H9 (cell line): ENCODE measurements at regions not wholly inside any gene's neighbourhood (a gene's known extent, or its start where the extent isn't known, plus 50 kb on each side); places are given as distances from the start of the nearest gene placed in this dataset.

Experiments used
- DNase-seq: peaks from one replicate; pipeline ENCODE4 v3.0.0-alpha.2; 2017
- H2AFZ ChIP-seq: one replicate; pipeline ENCODE4 v1.6.1; 2013; ENCODE audit warnings: mild to moderate bottlenecking, low read length, control low read depth, moderate library complexity
- H2AK5ac ChIP-seq: 2 replicates; pipeline ENCODE4 v1.6.1; 2013; ENCODE audit warnings: low read length, control low read depth, mixed read lengths; ENCODE audit not compliant: insufficient read length
- H2BK120ac ChIP-seq: one replicate; pipeline ENCODE4 v1.6.1; 2013; ENCODE audit warnings: low read depth, mild to moderate bottlenecking, low read length, control low read depth, inconsistent platforms; ENCODE audit not compliant: poor library complexity, severe bottlenecking
- H2BK12ac ChIP-seq: 2 replicates; pipeline ENCODE4 v1.6.1; 2013; ENCODE audit warnings: low read length, control low read depth, mixed read lengths, low read depth; ENCODE audit not compliant: insufficient read length
- H2BK15ac ChIP-seq: 2 replicates; pipeline ENCODE4 v1.6.1; 2013; ENCODE audit warnings: low read depth, low read length, control low read depth
- H2BK20ac ChIP-seq: one replicate; pipeline ENCODE4 v1.6.1; 2013; ENCODE audit warnings: low read depth, mild to moderate bottlenecking, low read length, control low read depth, inconsistent platforms; ENCODE audit not compliant: poor library complexity, severe bottlenecking
- H2BK5ac ChIP-seq: 2 replicates; pipeline ENCODE4 v1.6.1; 2013; ENCODE audit warnings: low read length, control low read depth, mixed read lengths; ENCODE audit not compliant: insufficient read length
- H3K14ac ChIP-seq: 2 replicates; pipeline ENCODE4 v1.6.1; 2013; ENCODE audit warnings: low read length, control low read depth; ENCODE audit not compliant: insufficient read depth
- H3K18ac ChIP-seq: 2 replicates; pipeline ENCODE4 v1.6.1; 2013; ENCODE audit warnings: low read depth, mild to moderate bottlenecking, mixed read lengths, low read length, control low read depth; ENCODE audit not compliant: insufficient read length
- H3K23ac ChIP-seq: 2 replicates; pipeline ENCODE4 v1.6.1; 2013; ENCODE audit warnings: low read length, control low read depth, mixed read lengths, low read depth; ENCODE audit not compliant: insufficient read length
- H3K23me2 ChIP-seq: 2 replicates; pipeline ENCODE4 v1.6.1; 2013; ENCODE audit warnings: low read depth, mild to moderate bottlenecking, mixed read lengths, low read length, control low read depth; ENCODE audit not compliant: insufficient read length, poor library complexity, severe bottlenecking
- H3K27ac ChIP-seq: 2 replicates; pipeline ENCODE4 v1.5.1; 2013; ENCODE audit warnings: low read length, control low read depth, mixed read lengths, low read depth; ENCODE audit not compliant: insufficient read length
- H3K27me3 ChIP-seq: 2 replicates; pipeline ENCODE4 v1.6.1; 2013; ENCODE audit warnings: low read length, control low read depth, inconsistent platforms; ENCODE audit not compliant: insufficient read depth
- H3K4ac ChIP-seq: 2 replicates; pipeline ENCODE4 v1.6.1; 2013; ENCODE audit warnings: low read depth, mild to moderate bottlenecking, control low read depth, inconsistent platforms, low read length, moderate library complexity
- H3K4me1 ChIP-seq: 2 replicates; pipeline ENCODE4 v1.6.1; 2013; ENCODE audit warnings: low read length, control low read depth, inconsistent platforms; ENCODE audit not compliant: insufficient read depth
- H3K4me2 ChIP-seq: 2 replicates; pipeline ENCODE4 v1.6.1; 2013; ENCODE audit warnings: low read length, control low read depth, mixed read lengths; ENCODE audit not compliant: insufficient read length, insufficient read depth
- H3K56ac ChIP-seq: 2 replicates; pipeline ENCODE4 v1.6.1; 2013; ENCODE audit warnings: low read depth, mild to moderate bottlenecking, mixed read lengths, low read length, control low read depth; ENCODE audit not compliant: insufficient read length
- H3K79me1 ChIP-seq: 2 replicates; pipeline ENCODE4 v1.6.1; 2013; ENCODE audit warnings: low read depth, mild to moderate bottlenecking, moderate library complexity, low read length, control low read depth, inconsistent platforms; ENCODE audit not compliant: insufficient read depth, poor library complexity, severe bottlenecking
- H3K79me2 ChIP-seq: 2 replicates; pipeline ENCODE4 v1.6.1; 2013; ENCODE audit warnings: low read length, control low read depth, inconsistent platforms; ENCODE audit not compliant: insufficient read depth
- H3K9ac ChIP-seq: 2 replicates; pipeline ENCODE4 v1.6.1; 2013; ENCODE audit warnings: low read length, control low read depth, mixed read lengths; ENCODE audit not compliant: insufficient read length; ENCODE audit errors: extremely low read depth
- H3K9me3 ChIP-seq: one replicate; pipeline ENCODE4 v1.6.1; 2013; ENCODE audit warnings: low read depth, low read length, inconsistent platforms; ENCODE audit not compliant: control insufficient read depth
- H3T11ph ChIP-seq: one replicate; pipeline ENCODE4 v1.6.1; 2013; ENCODE audit warnings: mild to moderate bottlenecking, low read length, control low read depth, inconsistent platforms
- H4K20me1 ChIP-seq: one replicate; pipeline ENCODE4 v1.6.1; 2013; ENCODE audit not compliant: control insufficient read depth, insufficient read length, insufficient read depth
- H4K5ac ChIP-seq: 2 replicates; pipeline ENCODE4 v1.6.1; 2013; ENCODE audit warnings: low read depth, mild to moderate bottlenecking, mixed read lengths, low read length, control low read depth; ENCODE audit not compliant: insufficient read length
- H4K8ac ChIP-seq: replicated peaks from 2 replicates; pipeline ENCODE4 v1.6.1; 2013; ENCODE audit warnings: low read length, control low read depth, mixed read lengths, low read depth; ENCODE audit not compliant: insufficient read length
- H4K91ac ChIP-seq: 2 replicates; pipeline ENCODE4 v1.6.1; 2013; ENCODE audit warnings: low read depth, mild to moderate bottlenecking, moderate library complexity, mixed read lengths, low read length, control low read depth; ENCODE audit not compliant: insufficient read length
- H3K27ac Mint-ChIP-seq, 3 experiments: 2 replicates in 2 of 3; 3 replicates in 1 of 3; pipeline ENCODE4 v1.8.0; 2020 to 2021; ENCODE audit warnings: mixed read lengths in 3 of 3, mild to moderate bottlenecking in 1 of 3, moderate library complexity in 1 of 3
- H3K27me3 Mint-ChIP-seq: 2 replicates; pipeline ENCODE4 v1.8.0; 2021; ENCODE audit warnings: low read depth, mild to moderate bottlenecking, moderate library complexity, mixed read lengths
- H3K36me3 Mint-ChIP-seq, 3 experiments: 2 replicates in 2 of 3; 3 replicates in 1 of 3; pipeline ENCODE4 v1.8.0; 2020 to 2021; ENCODE audit warnings: low read depth in 3 of 3, mixed read lengths in 3 of 3; ENCODE audit not compliant: insufficient read depth in 1 of 3
- H3K4me1 Mint-ChIP-seq, 2 experiments: 2 replicates each; pipeline ENCODE4 v1.8.0; 2020; ENCODE audit warnings: mixed read lengths in 2 of 2
- H3K4me3 Mint-ChIP-seq, 2 experiments: 2 replicates in 1 of 2; 3 replicates in 1 of 2; pipeline ENCODE4 v1.8.0; 2020 to 2021; ENCODE audit warnings: mild to moderate bottlenecking in 2 of 2, mixed read lengths in 2 of 2, moderate library complexity in 1 of 2
- H3K9me3 Mint-ChIP-seq, 2 experiments: 2 replicates in 1 of 2; 3 replicates in 1 of 2; pipeline ENCODE4 v1.8.0; 2020; ENCODE audit warnings: mild to moderate bottlenecking in 2 of 2, mixed read lengths in 2 of 2, moderate library complexity in 1 of 2
- CTCF ChIP-seq: fragments of 200-600 bp; sonication (generic); conservative IDR thresholded peaks from 3 replicates; pipeline ENCODE4 v1.8.0; 2021; ENCODE audit warnings: antibody characterized with exemption, mild to moderate bottlenecking
- WGBS: extraction: QIAGEN DNeasy Blood & Tissue Kit; methylation state at CpG from one replicate; pipeline ENCODE4 v1.1.7; 2013; ENCODE audit warnings: missing lambda C conversion rate, low lambda C conversion rate, mixed read lengths; ENCODE audit not compliant: insufficient read length; ENCODE audit errors: extremely low coverage; 5-methylcytosine and 5-hydroxymethylcytosine counted together

- Histone ChIP-seq H3K23ac (no peak overlapping the region), H4K8ac (no peak overlapping the region), H3K4me2 (no peak overlapping the region), H3K14ac (no peak overlapping the region), H3K18ac (no peak overlapping the region), H2BK15ac (no peak overlapping the region), H2AK5ac (no peak overlapping the region), H3K4me1 (no peaks in the 10 kb centered on the region; the same call in 1 of the 2 replicates), H4K91ac (no peak overlapping the region), H2BK120ac (no peak overlapping the region), H2AFZ (no peak overlapping the region), H3K4ac (no peak overlapping the region), H2BK20ac (no peak overlapping the region), H2BK5ac (no peak overlapping the region), H3K23me2 (no peaks in the 10 kb centered on the region), H3K9me3 (no peaks in the 10 kb centered on the region), H4K20me1 (no peaks in the 10 kb centered on the region), H3T11ph (no peak overlapping the region), H4K5ac (no peak overlapping the region), H2BK12ac (no peak overlapping the region), H3K79me1 (no peaks in the 10 kb centered on the region), H3K79me2 (no peaks in the 10 kb centered on the region), H3K27me3 (no peaks in the 10 kb centered on the region), H3K56ac (no peak overlapping the region), H3K27ac (no peak overlapping the region), H3K9ac (no peak overlapping the region)
- Mint-ChIP-seq H3K4me3 (no peak overlapping the region), H3K9me3 (no peaks in the 10 kb centered on the region), H3K36me3 (no peaks in the 10 kb centered on the region), H3K27me3 (no peaks in the 10 kb centered on the region), H3K27ac (no peak overlapping the region), H3K4me1 (peaks cover 0 to 3% of the 10 kb centered on the region in 2 experiments; a peak in 3 of 4 replicates)
- WGBS: no CpG with 5 or more reads among the region's 1 CpG
- TF ChIP-seq CTCF: no peak
- DNase-seq: no peak
Observed at GRCh38 chr5:165779505-165779904, 2274.1 kb downstream of the MAT2B start.
